Gastroesophageal sphincter (tissue), 4 donors: ENCODE measurements at regions not wholly inside any gene's neighbourhood (a gene's known extent, or its start where the extent isn't known, plus 50 kb on each side); places are given as distances from the start of the nearest gene placed in this dataset.
"Not testable (repeated sequence)": the region's sequence is repeated elsewhere in the genome, so short reads cannot be mapped to it uniquely, and the experiment has no call there.

Experiments
- ATAC-seq: fragments of 150-250 bp; one replicate; pipeline ENCODE4 v1.9.1; 2016; ENCODE audit warnings: mild to moderate bottlenecking, moderate library complexity
- H3K27ac ChIP-seq, 4 donors: fragments of 200-600 bp; sonication (generic) in 3 of 4; 1 replicate in 3 of 4; 2 replicates in 1 of 4; pipeline ENCODE4 v1.5.1; 2016 to 2019
- H3K27me3 ChIP-seq: fragments of 200-600 bp; sonication (generic); one replicate; pipeline ENCODE4 v1.5.1; 2019
- H3K36me3 ChIP-seq, 2 donors: fragments of 200-600 bp; sonication (generic); one replicate each; pipeline ENCODE4 v1.5.1; 2019; ENCODE audit warnings: control low read depth in 1 of 2
- H3K4me1 ChIP-seq, 3 donors: fragments of 200-600 bp; sonication (generic); 1 replicate in 2 of 3; 2 replicates in 1 of 3; pipeline ENCODE4 v1.5.1; 2016 to 2019; ENCODE audit warnings: control low read depth in 2 of 3
- H3K4me3 ChIP-seq, 2 donors: fragments of 200-600 bp; sonication (generic); one replicate each; pipeline ENCODE4 v1.5.1; 2019; ENCODE audit warnings: mild to moderate bottlenecking in 1 of 2, moderate library complexity in 1 of 2
- H3K9me3 ChIP-seq, 3 donors: fragments of 200-600 bp; sonication (generic); one replicate each; pipeline ENCODE4 v1.5.1; 2017 to 2019; ENCODE audit warnings: control low read depth in 2 of 3
- EP300 ChIP-seq: sonication (generic); formaldehyde crosslinking; IDR thresholded peaks from one replicate; pipeline ENCODE4 v1.6.1; 2017; ENCODE audit warnings: antibody characterized with exemption, mild to moderate bottlenecking
- POLR2A ChIP-seq, 2 donors: fragments of 450-650 bp; IDR thresholded peaks; one replicate each; pipeline ENCODE4 v1.6.1; 2017; ENCODE audit warnings: antibody characterized with exemption in 2 of 2, mild to moderate bottlenecking in 2 of 2, moderate library complexity in 1 of 2
- POLR2AphosphoS5 ChIP-seq: sonication (generic); formaldehyde crosslinking; IDR thresholded peaks from one replicate; pipeline ENCODE4 v1.6.1; 2017; ENCODE audit warnings: antibody characterized with exemption
- WGBS, 2 donors: methylation state at CpG; one replicate each; pipeline ENCODE4 v1.1.5; 2018; ENCODE audit warnings: low coverage in 1 of 2; 5-methylcytosine and 5-hydroxymethylcytosine counted together
- TF ChIP-seq, protein P1 (sequence below), 4 experiments: fragments of 200-600 bp in 2 of 4; fragments of 450-650 bp in 2 of 4; sonication (generic) in 1 of 4; IDR thresholded peaks; one replicate each; pipeline ENCODE4 v1.5.1; 2017 to 2019; ENCODE audit warnings: antibody characterized with exemption in 4 of 4, mild to moderate bottlenecking in 2 of 4, moderate library complexity in 2 of 4

- Histone ChIP-seq H3K9me3 (peaks cover 0 to 11% (median 3%) of the 10 kb centered on the region in 3 donors), H3K36me3 (no peaks in the 10 kb centered on the region), H3K27ac (no peak overlapping the region), H3K4me3 (no peak overlapping the region), H3K4me1 (no peaks in the 10 kb centered on the region), H3K27me3 (no peaks in the 10 kb centered on the region)
- 77 to 88% methylated on average over 1 of the region's 1 CpG for WGBS, 2 donors
- no peak for ATAC-seq
- TF ChIP-seq POLR2A (IDR thresholded peaks at IDR 0.05) (no peak), EP300 (no peak), POLR2AphosphoS5 (no peak)
- TF ChIP-seq, protein P1, sequence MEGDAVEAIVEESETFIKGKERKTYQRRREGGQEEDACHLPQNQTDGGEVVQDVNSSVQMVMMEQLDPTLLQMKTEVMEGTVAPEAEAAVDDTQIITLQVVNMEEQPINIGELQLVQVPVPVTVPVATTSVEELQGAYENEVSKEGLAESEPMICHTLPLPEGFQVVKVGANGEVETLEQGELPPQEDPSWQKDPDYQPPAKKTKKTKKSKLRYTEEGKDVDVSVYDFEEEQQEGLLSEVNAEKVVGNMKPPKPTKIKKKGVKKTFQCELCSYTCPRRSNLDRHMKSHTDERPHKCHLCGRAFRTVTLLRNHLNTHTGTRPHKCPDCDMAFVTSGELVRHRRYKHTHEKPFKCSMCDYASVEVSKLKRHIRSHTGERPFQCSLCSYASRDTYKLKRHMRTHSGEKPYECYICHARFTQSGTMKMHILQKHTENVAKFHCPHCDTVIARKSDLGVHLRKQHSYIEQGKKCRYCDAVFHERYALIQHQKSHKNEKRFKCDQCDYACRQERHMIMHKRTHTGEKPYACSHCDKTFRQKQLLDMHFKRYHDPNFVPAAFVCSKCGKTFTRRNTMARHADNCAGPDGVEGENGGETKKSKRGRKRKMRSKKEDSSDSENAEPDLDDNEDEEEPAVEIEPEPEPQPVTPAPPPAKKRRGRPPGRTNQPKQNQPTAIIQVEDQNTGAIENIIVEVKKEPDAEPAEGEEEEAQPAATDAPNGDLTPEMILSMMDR (IDR thresholded peaks at IDR 0.05) = no peak
Observed at GRCh38 chr6:67812125-67812524, 823.0 kb upstream of the ADGRB3 start.

DNA sequence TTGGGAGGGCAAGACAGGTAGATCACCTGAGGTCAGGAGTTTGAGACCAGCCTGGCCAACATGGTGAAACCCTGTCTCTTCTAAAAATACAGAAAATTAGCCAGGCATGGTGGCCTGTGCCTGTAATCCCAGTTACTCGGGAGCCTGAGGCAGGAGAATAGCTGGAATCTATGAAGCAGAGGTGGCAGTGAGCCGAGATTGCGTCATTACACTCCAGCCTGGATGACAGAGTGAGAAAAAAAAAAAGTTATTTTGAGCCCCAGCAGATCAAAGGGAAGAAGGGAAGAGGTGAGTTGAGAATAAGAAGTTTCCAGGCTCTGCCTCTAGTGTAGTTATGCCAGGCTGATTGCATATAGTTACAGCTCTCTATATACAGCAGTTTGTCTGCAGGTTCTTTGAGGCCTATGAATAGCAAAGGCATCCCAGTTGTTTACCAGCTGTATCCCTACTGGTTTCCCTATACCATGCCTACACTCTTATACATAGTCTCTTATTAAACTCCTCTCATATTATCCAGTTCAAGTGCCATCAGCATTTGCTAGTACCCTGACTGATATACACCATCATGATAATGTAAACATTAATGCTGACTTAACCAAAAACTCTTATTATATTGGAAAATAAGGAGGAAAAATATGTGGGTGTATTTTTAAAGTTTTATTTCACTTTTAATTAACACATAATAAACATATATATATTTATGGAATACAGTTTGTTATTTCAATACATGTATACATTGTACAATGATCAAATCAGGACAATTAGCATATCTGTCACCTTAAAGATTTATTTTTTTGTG, 823.6 kb upstream of the ADGRB3 start:
- Histone ChIP-seq H3K4me1 (no peaks in the 10 kb centered on the region), H3K9me3 (peaks cover 0 to 11% (median 3%) of the 10 kb centered on the region in 3 donors), H3K4me3 (no peak overlapping the region), H3K36me3 (no peaks in the 10 kb centered on the region), H3K27me3 (no peaks in the 10 kb centered on the region), H3K27ac (no peak overlapping the region)
- TF ChIP-seq POLR2A (IDR thresholded peaks at IDR 0.05) = no peak
- no peak for TF ChIP-seq POLR2AphosphoS5
- TF ChIP-seq EP300 = no peak
- TF ChIP-seq, protein P1 (IDR thresholded peaks at IDR 0.05) = no peak
- ATAC-seq = no peak
- WGBS, 2 donors = 73 to 98% methylated on average over 3 of the region's 3 CpGs

DNA sequence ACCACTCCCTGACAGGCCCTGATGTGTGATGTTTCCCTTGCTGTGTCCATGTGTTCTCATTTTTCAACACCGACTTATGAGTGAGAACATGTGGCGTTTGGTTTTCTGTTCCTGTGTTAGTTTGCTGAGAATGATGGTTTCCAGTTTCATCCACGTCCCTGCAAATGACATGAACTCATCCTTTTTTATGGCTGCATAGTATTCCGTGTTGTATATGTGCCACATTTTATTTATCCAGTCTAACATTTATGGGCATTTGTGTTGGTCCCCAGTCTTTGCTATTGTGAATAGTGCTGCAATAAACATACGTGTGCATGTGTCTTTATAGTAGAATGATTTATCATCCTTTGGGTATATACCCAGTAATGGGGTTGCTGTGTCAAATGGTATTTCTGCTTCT, 830.3 kb upstream of the ADGRB3 start:
- H3K9me3 ChIP-seq, H3K27me3 ChIP-seq, H3K27ac ChIP-seq, H3K4me1 ChIP-seq, ATAC-seq, H3K4me3 ChIP-seq, H3K36me3 ChIP-seq: not testable (repeated sequence)
- WGBS, 2 donors = 67 to 88% methylated on average over 3 to 5 of the region's 5 CpGs

DNA sequence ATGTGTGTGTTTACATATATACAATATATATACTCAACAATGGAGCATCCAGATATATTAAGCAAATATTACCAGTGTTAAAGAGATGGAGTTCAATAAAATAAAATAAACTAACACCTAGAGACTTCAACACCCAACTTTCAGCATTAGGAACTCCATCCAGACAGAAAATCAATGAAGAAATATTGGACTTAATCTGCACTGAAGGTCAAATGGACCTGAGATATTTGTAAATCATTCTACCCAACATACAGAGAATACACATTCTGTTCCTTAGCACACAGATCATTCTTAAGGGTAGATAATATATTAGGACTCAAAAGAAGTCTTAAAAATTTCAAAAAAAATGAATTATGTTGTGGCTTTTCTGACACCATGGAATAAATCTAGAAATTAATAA, 832.3 kb upstream of the ADGRB3 start:
- TF ChIP-seq POLR2AphosphoS5 = no peak
- TF ChIP-seq, protein P1 (IDR thresholded peaks at IDR 0.05) = no peak
- no peak for TF ChIP-seq POLR2A (IDR thresholded peaks at IDR 0.05)
- TF ChIP-seq EP300 = no peak
- no peak overlapping the region for H3K27ac ChIP-seq
- no peaks in the 10 kb centered on the region for H3K4me1 ChIP-seq
- no peaks in the 10 kb centered on the region for H3K27me3 ChIP-seq
- no peak for ATAC-seq
- H3K9me3 ChIP-seq = peaks cover 0 to 4% (median 0%) of the 10 kb centered on the region in 3 donors
- H3K36me3 ChIP-seq = no peaks in the 10 kb centered on the region
- H3K4me3 ChIP-seq = no peak overlapping the region

DNA sequence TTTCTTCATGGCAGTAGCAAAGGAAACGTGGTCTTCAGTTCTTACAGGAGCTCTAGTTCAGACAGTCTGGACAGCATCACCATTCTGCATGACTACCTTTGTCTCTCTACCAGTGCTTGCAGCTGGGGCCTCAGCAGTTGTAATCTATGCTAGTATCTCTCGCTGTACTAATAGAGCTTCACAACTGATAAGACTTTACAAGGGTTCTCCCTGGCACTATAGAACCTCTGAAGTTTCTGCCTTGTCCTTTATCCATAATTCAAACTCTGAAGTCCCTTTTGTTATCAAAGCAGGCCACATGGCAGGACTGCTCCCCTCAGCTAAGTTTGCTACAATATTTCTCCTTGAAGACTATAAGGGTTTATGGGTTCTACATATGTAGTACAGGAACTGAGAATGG, 842.1 kb upstream of the ADGRB3 start:
- H3K36me3 ChIP-seq = no peaks in the 10 kb centered on the region
- no peak for ATAC-seq
- H3K27me3 ChIP-seq = no peaks in the 10 kb centered on the region
- WGBS, 2 donors = 88 to 92% methylated on average over 2 of the region's 2 CpGs
- H3K27ac ChIP-seq = no peak overlapping the region
- no peaks in the 10 kb centered on the region for H3K4me1 ChIP-seq
- no peak overlapping the region for H3K4me3 ChIP-seq
- H3K9me3 ChIP-seq = no peaks in the 10 kb centered on the region
- no peak for TF ChIP-seq POLR2AphosphoS5
- TF ChIP-seq, protein P1 (IDR thresholded peaks at IDR 0.05) = no peak
- no peak for TF ChIP-seq EP300
- TF ChIP-seq POLR2A (IDR thresholded peaks at IDR 0.05) = no peak
